GM12878 (cell line): ENCODE measurements at regions not wholly inside any gene's neighbourhood (a gene's known extent, or its start where the extent isn't known, plus 50 kb on each side); places are given as distances from the start of the nearest gene placed in this dataset.

ENCODE experiments used
- ATAC-seq: fragments of 200-7000 bp; cut with Tn5 transposase; 3 replicates; pipeline ENCODE4 v1.9.1; 2020; ENCODE audit warnings: mild to moderate bottlenecking, moderate library complexity
- BruUV-seq: library from RNA; stranded (reverse); fragments of 400-500 nt; replicated peaks from 2 replicates; lab custom pipeline; 2021; lab: Mats Ljungman, UMichigan
- CTCF ChIA-PET: fragments of 300-600 bp; sonication (Branson Sonifier 250); formaldehyde crosslinking; extraction: SDS; loops from one replicate; lab custom pipeline; 2021; ENCODE audit warnings: inconsistent platforms; lab: Yijun Ruan, JAX
- POLR2A ChIA-PET: fragments of 350-600 bp; formaldehyde crosslinking; extraction: SDS; loops from one replicate; lab custom pipeline; 2021; ENCODE audit warnings: inconsistent platforms; lab: Charles Lee
- RAD21 ChIA-PET: fragments of 300-600 bp; sonication (Branson Sonifier 250); formaldehyde crosslinking; loops from one replicate; lab custom pipeline; 2023; ENCODE audit warnings: antibody characterized with exemption; ENCODE audit not compliant: unreplicated experiment; lab: Charles Lee
- SMC1A ChIA-PET: fragments of 300-600 bp; sonication (Branson Sonifier 250); formaldehyde crosslinking; loops from one replicate; lab custom pipeline; 2023; ENCODE audit not compliant: unreplicated experiment, uncharacterized antibody; lab: Charles Lee
- DNase-seq: peaks from one replicate; pipeline ENCODE4 v3.0.0-alpha.2; 2011; ENCODE audit warnings: low read depth, low spot score
- FAIRE-seq: peaks from 3 replicates; lab custom pipeline; 2011; peaks lifted over from hg19 to GRCh38; lab: Jason Lieb, UNC
- H2AFZ ChIP-seq: 2 replicates; pipeline ENCODE4 v1.6.0; 2011; ENCODE audit warnings: low read depth, low read length, control low read depth; ENCODE audit not compliant: control insufficient read depth
- H3K27ac ChIP-seq: 2 replicates; pipeline ENCODE4 v1.5.1; 2011; ENCODE audit warnings: control low read depth; ENCODE audit not compliant: control insufficient read depth, insufficient read depth
- H3K27me3 ChIP-seq, 2 experiments: replicated peaks in 1 of 2; 2 replicates each; pipeline versions ENCODE4 v1.6.0 to v1.6.1; 2011; ENCODE audit warnings: low read length in 1 of 2; ENCODE audit not compliant: control insufficient read depth in 2 of 2, insufficient read depth in 2 of 2
- H3K36me3 ChIP-seq, 2 experiments: 2 replicates each; pipeline ENCODE4 v1.5.1; 2011; ENCODE audit warnings: low read length in 1 of 2; ENCODE audit not compliant: control insufficient read depth in 2 of 2, insufficient read depth in 2 of 2
- H3K4me1 ChIP-seq: 2 replicates; pipeline ENCODE4 v1.6.1; 2011; ENCODE audit warnings: mild to moderate bottlenecking, low read length, moderate library complexity, mixed read lengths; ENCODE audit not compliant: control insufficient read depth, insufficient read depth
- H3K4me2 ChIP-seq: 2 replicates; pipeline ENCODE4 v1.6.0; 2011; ENCODE audit warnings: control low read depth; ENCODE audit not compliant: control insufficient read depth, insufficient read depth
- H3K4me3 ChIP-seq: fragments of 200-600 bp; sonication (generic); 2 replicates; pipeline ENCODE4 v1.5.1; 2016
- H3K79me2 ChIP-seq: 2 replicates; pipeline ENCODE4 v1.6.0; 2011; ENCODE audit warnings: low read length; ENCODE audit not compliant: control insufficient read depth, insufficient read depth
- H3K9ac ChIP-seq: 2 replicates; pipeline ENCODE4 v1.8.0; 2011; ENCODE audit warnings: low read length, control low read depth, mixed read lengths; ENCODE audit not compliant: control insufficient read depth, insufficient read depth
- H3K9me3 ChIP-seq: replicated peaks from 3 replicates; pipeline ENCODE4 v1.5.1; 2011; ENCODE audit warnings: mild to moderate bottlenecking, low read length; ENCODE audit not compliant: control insufficient read depth, insufficient read depth
- H4K20me1 ChIP-seq: 2 replicates; pipeline ENCODE4 v1.6.0; 2011; ENCODE audit not compliant: control insufficient read depth, insufficient read depth
- ASH2L ChIP-seq: fragments of 300-600, 200-600 bp; sonication (generic); IDR thresholded peaks from 2 replicates; pipeline ENCODE4 v1.6.1; 2017; ENCODE audit warnings: low read depth, mild to moderate bottlenecking, borderline replicate concordance
- CREM ChIP-seq: IDR thresholded peaks from 2 replicates; pipeline ENCODE4 v1.6.1; 2014; ENCODE audit warnings: antibody characterized with exemption, low read depth
- CTCF ChIP-seq, 3 experiments: IDR thresholded peaks in 2 of 3; conservative IDR thresholded peaks in 1 of 3; 2 replicates each; pipeline ENCODE4 v1.5.1; 2011; ENCODE audit warnings: low read depth in 3 of 3, low read length in 3 of 3, mild to moderate bottlenecking in 3 of 3, control low read depth in 2 of 3, moderate library complexity in 2 of 3, inconsistent platforms in 1 of 3, mixed read lengths in 1 of 3; ENCODE audit not compliant: control insufficient read depth in 2 of 3, insufficient read depth in 1 of 3; ENCODE audit errors: extremely low read depth in 1 of 3
- E4F1 ChIP-seq: fragments of 450-650 bp; IDR thresholded peaks from 2 replicates; pipeline ENCODE4 v1.6.1; 2018; ENCODE audit warnings: borderline replicate concordance, mild to moderate bottlenecking; ENCODE audit not compliant: partially characterized antibody
- GABPA ChIP-seq: IDR thresholded peaks from 2 replicates; pipeline ENCODE4 v1.6.1; 2014; ENCODE audit warnings: antibody characterized with exemption, low read depth, mild to moderate bottlenecking, inconsistent platforms
- GATAD2B ChIP-seq: fragments of 450-650 bp; conservative IDR thresholded peaks from 2 replicates; pipeline ENCODE4 v1.6.1; 2017; ENCODE audit warnings: low read depth, mild to moderate bottlenecking, moderate library complexity
- MAX ChIP-seq: IDR thresholded peaks from 2 replicates; pipeline ENCODE4 v1.6.1; 2012; ENCODE audit warnings: low read depth, low read length, improper control_type of control experiment
- MXI1 ChIP-seq: fragments of 150-350 bp; IDR thresholded peaks from 2 replicates; pipeline ENCODE4 v1.6.1; 2011; ENCODE audit warnings: low read depth, mild to moderate bottlenecking, inconsistent platforms, low read length, improper control_type of control experiment
- RCOR1 ChIP-seq: conservative IDR thresholded peaks from 2 replicates; pipeline ENCODE4 v1.6.1; 2012; ENCODE audit warnings: low read depth, low read length, improper control_type of control experiment
- SRF ChIP-seq, 2 experiments: IDR thresholded peaks; 2 replicates each; pipeline ENCODE4 v1.6.1; 2011; ENCODE audit warnings: low read depth in 2 of 2, low read length in 2 of 2, mild to moderate bottlenecking in 1 of 2, moderate library complexity in 1 of 2
- TBL1XR1 ChIP-seq: IDR thresholded peaks from 2 replicates; pipeline ENCODE4 v1.6.1; 2012; ENCODE audit warnings: low read depth, low read length, improper control_type of control experiment
- TCF12 ChIP-seq: IDR thresholded peaks from 2 replicates; pipeline ENCODE4 v1.6.1; 2011; ENCODE audit warnings: low read depth, mild to moderate bottlenecking, low read length
- ZNF217 ChIP-seq: fragments of 450-650 bp; IDR thresholded peaks from 2 replicates; pipeline ENCODE4 v1.6.1; 2017; ENCODE audit warnings: antibody characterized with exemption, mild to moderate bottlenecking
- WGBS: methylation state at CpG from one replicate; pipeline ENCODE4 v1.1.6; 2016; ENCODE audit warnings: low lambda C conversion rate; ENCODE audit not compliant: insufficient replicate concordance, insufficient coverage; ENCODE audit errors: missing lambda C conversion rate; 5-methylcytosine and 5-hydroxymethylcytosine counted together
- in situ Hi-C: fragments of 300-500 bp; cut with MboI; formaldehyde crosslinking; loops from 9 replicates; pipeline ENCODE4 v1.14.3; 2018; ENCODE audit warnings: mixed read lengths
- intact Hi-C: fragments of 100-400 bp; cut with micrococcal nuclease; formaldehyde crosslinking; loops from one replicate; pipeline ENCODE4 v1.14.2; 2022; ENCODE audit not compliant: unreplicated experiment

- ChIA-PET SMC1A (interaction anchor here (0.8 to 1.6 kb wide), 6 partner anchors 8 to 112 kb away, joined by 3 to 4 read pairs (median 3); no protein-coding TSS in a partner anchor), CTCF (interaction anchor here (1.4 kb wide), 1 partner anchor 80 kb away, joined by 4 read pairs; no protein-coding TSS in a partner anchor), POLR2A (no interaction called here), RAD21 (no interaction called here)
- intact Hi-C loops (no loop called here), in situ Hi-C loops (no loop called here)
- Histone ChIP-seq H3K4me1 (no peaks in the 10 kb centered on the region), H4K20me1 (no peaks in the 10 kb centered on the region), H3K36me3 (no peaks in the 10 kb centered on the region), H3K79me2 (no peaks in the 10 kb centered on the region), H3K27me3 (no peaks in the 10 kb centered on the region), H3K9me3 (no peaks in the 10 kb centered on the region), H3K4me3 (no peak overlapping the region), H3K27ac (no peak overlapping the region), H3K4me2 (no peak overlapping the region), H3K9ac (no peak overlapping the region), H2AFZ (no peak overlapping the region)
- ATAC-seq (no peak), DNase-seq (no peak), FAIRE-seq (no peak)
- 4% methylated on average over 4 of the region's 4 CpGs for WGBS
- no TSS peak for BruUV-seq
- no peak for TF ChIP-seq TCF12
- no peak for TF ChIP-seq ASH2L
- no peak for TF ChIP-seq RCOR1
- TF ChIP-seq ZNF217: no peak
- TF ChIP-seq SRF (IDR thresholded peaks at IDR 0.05; ENCODE audit: low read depth in 2 of 2, low read length in 2 of 2): no peak
- TF ChIP-seq MXI1: no peak
- no peak for TF ChIP-seq GABPA
- TF ChIP-seq E4F1: no peak
- TF ChIP-seq GATAD2B: no peak
- TF ChIP-seq CTCF (IDR thresholded peaks at IDR 0.05 in 2 of 3, conservative IDR thresholded peaks at IDR 0.05 in 1 of 3; ENCODE audit: control insufficient read depth in 2 of 3, extremely low read depth in 1 of 3, insufficient read depth in 1 of 3, low read depth in 3 of 3, low read length in 3 of 3): no peak
- TF ChIP-seq MAX: no peak
- TF ChIP-seq TBL1XR1: no peak
- no peak for TF ChIP-seq CREM
Measured at GRCh38 chr9:22893196-22893843, 446.7 kb downstream of the DMRTA1 start.
